SK-N-MC (cell line): ENCODE measurements at regions not wholly inside any gene's neighbourhood (a gene's known extent, or its start where the extent isn't known, plus 50 kb on each side); places are given as distances from the start of the nearest gene placed in this dataset.
"Not testable (repeated sequence)": the region's sequence is repeated elsewhere in the genome, so short reads cannot be mapped to it uniquely, and the experiment has no call there.

Source experiments
- EZH2 ChIP-seq: fragments of 200-600 bp; sonication (generic); IDR thresholded peaks from one replicate; pipeline ENCODE4 v1.6.1; 2017; ENCODE audit warnings: antibody characterized with exemption
- FOXP2 ChIP-seq: optimal IDR thresholded peaks from 2 replicates; pipeline ENCODE3; 2011; ENCODE audit warnings: mild to moderate bottlenecking, moderate library complexity; ENCODE audit not compliant: insufficient read depth; ENCODE audit errors: extremely low read length, control extremely low read depth
- POLR2AphosphoS5 ChIP-seq: IDR thresholded peaks from 2 replicates; pipeline ENCODE4 v1.6.1; 2012; ENCODE audit warnings: mild to moderate bottlenecking, low read depth, low read length, borderline replicate concordance

GRCh38 chr4:53877096-53877495, 187.3 kb downstream of the CHIC2 start:
- TF ChIP-seq POLR2AphosphoS5, EZH2, FOXP2: not testable (repeated sequence)
